Parathyroid adenoma (tissue), 2 donors: ENCODE measurements at regions not wholly inside any gene's neighbourhood (a gene's known extent, or its start where the extent isn't known, plus 50 kb on each side); places are given as distances from the start of the nearest gene placed in this dataset.

Source experiments
- H2AFZ ChIP-seq: fragments of 300-600 bp; sonication (generic); one replicate; pipeline ENCODE4 v1.7.0; 2017; ENCODE audit warnings: antibody characterized with exemption, mild to moderate bottlenecking
- H3K27ac ChIP-seq: fragments of 300-600 bp; sonication (generic); one replicate; pipeline ENCODE4 v1.7.0; 2017
- H3K27me3 ChIP-seq: fragments of 300-600 bp; sonication (generic); one replicate; pipeline ENCODE4 v1.7.0; 2017; ENCODE audit warnings: low read length; ENCODE audit not compliant: control insufficient read depth, insufficient read depth
- H3K36me3 ChIP-seq: fragments of 300-600 bp; sonication (generic); one replicate; pipeline ENCODE4 v1.7.0; 2017; ENCODE audit warnings: low read length; ENCODE audit not compliant: control insufficient read depth, insufficient read depth
- H3K4me1 ChIP-seq: fragments of 300-600 bp; sonication (generic); one replicate; pipeline ENCODE4 v1.7.0; 2017; ENCODE audit warnings: control low read depth
- H3K4me2 ChIP-seq: fragments of 300-600 bp; sonication (generic); one replicate; pipeline ENCODE4 v1.7.0; 2017; ENCODE audit warnings: low read length
- H3K4me3 ChIP-seq: fragments of 300-600 bp; sonication (generic); one replicate; pipeline ENCODE4 v1.7.0; 2017; ENCODE audit warnings: low read depth, low read length
- H3K79me2 ChIP-seq: fragments of 300-600 bp; sonication (generic); one replicate; pipeline ENCODE4 v1.7.0; 2017; ENCODE audit warnings: control low read depth
- H3K9ac ChIP-seq: fragments of 300-600 bp; sonication (generic); one replicate; pipeline ENCODE4 v1.7.0; 2017; ENCODE audit warnings: mild to moderate bottlenecking
- H3K9me3 ChIP-seq: fragments of 300-600 bp; sonication (generic); one replicate; pipeline ENCODE4 v1.7.0; 2017; ENCODE audit warnings: low read length; ENCODE audit not compliant: control insufficient read depth
- TF ChIP-seq, protein P1 (sequence below): fragments of 300-600 bp; sonication (generic); IDR thresholded peaks from one replicate; pipeline ENCODE4 v1.7.0; 2017; ENCODE audit warnings: antibody characterized with exemption, mild to moderate bottlenecking
- donor health status: primary hyperparathyroidism.

DNA sequence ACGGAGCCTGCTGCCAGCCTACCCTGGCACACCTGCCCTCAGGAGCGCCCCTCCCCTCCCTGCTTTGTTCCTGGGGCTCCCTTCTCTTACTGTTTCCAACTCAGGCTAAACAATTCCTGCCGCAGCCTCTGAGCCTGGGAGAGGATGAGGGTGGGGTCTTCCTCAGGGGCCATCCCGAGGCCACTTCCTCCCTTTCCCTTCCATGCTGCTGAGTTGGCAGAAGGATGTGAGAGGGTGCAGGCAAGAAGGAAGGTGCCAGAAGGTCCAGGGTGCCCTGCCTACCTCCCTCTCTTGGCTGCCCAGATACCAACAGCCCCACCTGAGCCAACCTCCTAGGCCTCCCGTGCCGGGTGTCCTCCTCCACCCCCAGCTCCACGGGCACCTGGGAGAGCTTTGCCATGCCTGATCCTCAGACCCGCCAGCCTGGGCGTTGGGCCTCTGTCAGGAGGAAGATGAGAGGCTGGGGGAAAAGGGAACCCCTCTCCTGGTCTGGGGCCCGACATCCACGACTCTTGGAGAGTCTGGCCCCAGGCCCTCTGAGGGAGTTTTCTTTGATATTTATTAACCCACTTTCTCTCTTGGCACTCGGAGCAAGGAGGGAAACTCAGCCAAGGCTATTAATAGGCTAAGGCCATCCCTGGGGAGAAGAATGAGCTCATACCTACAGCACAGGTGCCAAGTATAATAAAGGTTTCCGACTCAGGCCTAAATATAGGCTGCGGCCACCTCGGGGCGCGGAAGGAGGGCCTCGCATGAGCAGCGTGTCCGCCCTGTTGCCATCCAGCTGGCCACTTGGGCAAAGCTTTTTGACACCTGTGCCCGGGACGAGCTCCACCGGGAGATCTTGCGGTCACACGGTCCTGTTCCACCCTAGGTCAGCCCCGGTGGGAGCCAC is 232.0 kb downstream of the ENGASE start:
- H3K27me3 ChIP-seq = no peaks in the 10 kb centered on the region
- no peak overlapping the region for H3K9ac ChIP-seq

DNA sequence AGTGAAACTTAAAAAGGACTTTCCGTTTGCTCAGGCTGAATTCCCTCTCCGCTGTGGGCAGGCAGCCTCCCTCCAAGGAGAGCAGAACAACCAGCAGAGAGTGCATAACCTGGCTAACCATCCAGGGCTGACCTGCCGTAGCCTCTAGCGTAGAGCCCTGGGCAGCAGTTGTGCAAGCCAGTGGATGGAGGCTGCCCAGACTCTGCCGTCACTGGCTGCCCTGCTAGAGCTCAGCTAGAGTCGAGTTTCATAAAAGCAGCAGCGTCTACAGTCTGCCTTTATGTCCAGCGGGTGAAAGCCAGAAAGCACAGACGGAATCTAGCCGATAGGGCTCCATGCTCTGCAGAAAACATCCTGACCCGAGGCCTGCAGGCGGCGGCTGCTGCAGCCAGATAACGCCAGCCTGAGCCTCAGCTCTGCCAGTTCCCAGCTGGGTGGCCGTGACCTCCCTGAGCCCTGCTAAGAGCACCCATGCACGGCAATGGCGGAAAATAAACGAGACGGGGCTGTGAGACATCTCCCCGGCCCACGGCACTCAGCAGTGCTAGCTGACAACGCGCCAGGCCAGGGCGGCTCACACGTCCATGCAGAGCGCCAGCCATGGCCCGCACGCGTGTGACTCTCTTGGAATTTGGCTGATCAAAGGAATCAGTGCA is 231.3 kb downstream of the ENGASE start:
- H3K9ac ChIP-seq = no peak overlapping the region
- no peaks in the 10 kb centered on the region for H3K79me2 ChIP-seq
- H3K4me1 ChIP-seq = peaks cover 10% of the 10 kb centered on the region
- H3K27me3 ChIP-seq = no peaks in the 10 kb centered on the region
- H3K4me2 ChIP-seq = no peak overlapping the region
- peak overlapping the region; percentile 31 for H3K27ac ChIP-seq
- H2AFZ ChIP-seq = peak overlapping the region; percentile 74
- no peaks in the 10 kb centered on the region for H3K9me3 ChIP-seq
- no peak overlapping the region for H3K4me3 ChIP-seq
- TF ChIP-seq, protein P1, sequence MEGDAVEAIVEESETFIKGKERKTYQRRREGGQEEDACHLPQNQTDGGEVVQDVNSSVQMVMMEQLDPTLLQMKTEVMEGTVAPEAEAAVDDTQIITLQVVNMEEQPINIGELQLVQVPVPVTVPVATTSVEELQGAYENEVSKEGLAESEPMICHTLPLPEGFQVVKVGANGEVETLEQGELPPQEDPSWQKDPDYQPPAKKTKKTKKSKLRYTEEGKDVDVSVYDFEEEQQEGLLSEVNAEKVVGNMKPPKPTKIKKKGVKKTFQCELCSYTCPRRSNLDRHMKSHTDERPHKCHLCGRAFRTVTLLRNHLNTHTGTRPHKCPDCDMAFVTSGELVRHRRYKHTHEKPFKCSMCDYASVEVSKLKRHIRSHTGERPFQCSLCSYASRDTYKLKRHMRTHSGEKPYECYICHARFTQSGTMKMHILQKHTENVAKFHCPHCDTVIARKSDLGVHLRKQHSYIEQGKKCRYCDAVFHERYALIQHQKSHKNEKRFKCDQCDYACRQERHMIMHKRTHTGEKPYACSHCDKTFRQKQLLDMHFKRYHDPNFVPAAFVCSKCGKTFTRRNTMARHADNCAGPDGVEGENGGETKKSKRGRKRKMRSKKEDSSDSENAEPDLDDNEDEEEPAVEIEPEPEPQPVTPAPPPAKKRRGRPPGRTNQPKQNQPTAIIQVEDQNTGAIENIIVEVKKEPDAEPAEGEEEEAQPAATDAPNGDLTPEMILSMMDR = no peak
- H3K36me3 ChIP-seq = no peaks in the 10 kb centered on the region

More for the DNA sequence above, 232.0 kb downstream of the ENGASE start:
- Histone ChIP-seq H3K9me3 (no peaks in the 10 kb centered on the region), H3K4me2 (no peak overlapping the region), H2AFZ (peak overlapping the region; percentile 74), H3K79me2 (no peaks in the 10 kb centered on the region), H3K4me3 (no peak overlapping the region), H3K4me1 (peaks cover 10% of the 10 kb centered on the region), H3K27ac (peak overlapping the region; percentile 31), H3K36me3 (no peaks in the 10 kb centered on the region)
- TF ChIP-seq, protein P1 = no peak

DNA sequence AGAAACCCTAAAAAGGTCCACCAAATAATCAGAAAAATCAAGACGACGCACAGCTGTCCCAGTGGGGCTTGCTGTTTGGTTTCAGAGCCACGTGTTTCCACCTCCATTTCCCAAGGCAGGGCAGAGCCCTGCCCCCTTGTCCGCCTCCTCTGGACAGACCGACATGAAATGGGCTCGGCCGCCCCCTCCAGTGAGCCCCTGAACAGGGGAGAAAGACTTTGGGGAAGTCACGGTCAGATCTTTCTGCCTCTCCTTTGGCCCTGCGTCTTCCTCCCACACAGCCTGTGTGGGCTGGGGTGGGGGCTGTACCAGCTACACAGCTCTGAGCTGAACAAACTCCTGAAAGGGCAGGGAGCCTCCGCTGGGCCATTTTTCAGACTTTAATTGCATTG is 230.7 kb downstream of the ENGASE start:
- no peak overlapping the region for H2AFZ ChIP-seq
- peaks cover 10% of the 10 kb centered on the region for H3K4me1 ChIP-seq
- TF ChIP-seq, protein P1 = no peak
- no peak overlapping the region for H3K4me2 ChIP-seq
- H3K36me3 ChIP-seq = no peaks in the 10 kb centered on the region
- no peaks in the 10 kb centered on the region for H3K79me2 ChIP-seq
- peak overlapping the region; percentile 31 for H3K27ac ChIP-seq
- no peaks in the 10 kb centered on the region for H3K9me3 ChIP-seq
- no peak overlapping the region for H3K4me3 ChIP-seq
- H3K9ac ChIP-seq = no peak overlapping the region
- H3K27me3 ChIP-seq = no peaks in the 10 kb centered on the region

DNA sequence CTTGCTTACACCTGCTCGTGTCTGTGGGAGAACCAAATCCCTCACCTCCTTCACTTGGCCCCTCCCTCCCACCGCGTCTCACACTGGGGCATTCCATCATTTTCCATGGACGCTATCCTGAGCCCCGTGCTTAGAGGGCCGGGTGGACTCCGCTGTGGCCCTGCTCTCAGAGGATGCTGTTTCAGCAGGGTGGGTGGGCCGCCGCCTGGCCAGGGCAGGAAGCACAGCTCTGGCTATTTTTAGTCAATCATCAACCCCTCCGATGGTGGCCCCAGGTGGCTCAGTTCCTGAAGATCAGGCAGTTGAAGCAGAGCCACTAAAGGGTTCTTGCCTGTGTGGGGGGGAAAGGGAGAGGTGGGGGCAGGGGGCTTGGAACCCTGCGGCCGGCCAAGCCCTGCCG is 230.3 kb downstream of the ENGASE start:
- H2AFZ ChIP-seq = no peak overlapping the region
- no peak overlapping the region for H3K27ac ChIP-seq
- no peak overlapping the region for H3K9ac ChIP-seq
- peaks cover 10% of the 10 kb centered on the region for H3K4me1 ChIP-seq
- TF ChIP-seq, protein P1 = no peak
- H3K4me2 ChIP-seq = no peak overlapping the region
- no peaks in the 10 kb centered on the region for H3K27me3 ChIP-seq
- no peaks in the 10 kb centered on the region for H3K9me3 ChIP-seq
- no peak overlapping the region for H3K4me3 ChIP-seq
- H3K79me2 ChIP-seq = no peaks in the 10 kb centered on the region
- no peaks in the 10 kb centered on the region for H3K36me3 ChIP-seq
